ENCODE measurements at regions not wholly inside any gene's neighbourhood (a gene's known extent, or its start where the extent isn't known, plus 50 kb on each side); places are given as distances from the start of the nearest gene placed in this dataset.

GRCh38 chr16:49049644-49050043 lies 232.0 kb downstream of the CBLN1 start:
- DNase-seq (ENCODE audit: low read depth, low spot score), result no peak

GRCh38 chr16:49049191-49049590 lies 232.4 kb downstream of the CBLN1 start:
- H3K4me3 ChIP-seq (ENCODE audit: low read length), result no peak overlapping the region
- DNase-seq (ENCODE audit: low read depth, low spot score), result no peak

More at GRCh38 chr16:49049644-49050043, 232.0 kb downstream of the CBLN1 start:
- no peak overlapping the region for H3K4me3 ChIP-seq (ENCODE audit: low read length)

GRCh38 chr16:49048557-49048956 lies 233.1 kb downstream of the CBLN1 start:
- H3K4me3 ChIP-seq (ENCODE audit: low read length), result no peak overlapping the region
- no peak for DNase-seq (ENCODE audit: low read depth, low spot score)

- no peak overlapping the region for H3K4me3 ChIP-seq (ENCODE audit: low read length)
- no peak for DNase-seq (ENCODE audit: low read depth, low spot score)
Measured at GRCh38 chr16:49036126-49036525, 245.5 kb downstream of the CBLN1 start.

- H3K4me3 ChIP-seq (ENCODE audit: low read length), result no peak overlapping the region
- no peak for DNase-seq (ENCODE audit: low read depth, low spot score)
Measured at GRCh38 chr16:49027420-49027819, 254.2 kb downstream of the CBLN1 start.

GRCh38 chr16:49026566-49027181 lies 255.0 kb downstream of the CBLN1 start:
- no peak overlapping the region for H3K4me3 ChIP-seq (ENCODE audit: low read length)
- no peak for DNase-seq (ENCODE audit: low read depth, low spot score)

- DNase-seq (ENCODE audit: low read depth, low spot score), result no peak
- H3K4me3 ChIP-seq (ENCODE audit: low read length), result no peak overlapping the region
Measured at GRCh38 chr16:49024896-49025295, 256.7 kb downstream of the CBLN1 start.

- H3K4me3 ChIP-seq (ENCODE audit: low read length), result no peak overlapping the region
- no peak for DNase-seq (ENCODE audit: low read depth, low spot score)
Measured at GRCh38 chr16:49024016-49024415, 257.6 kb downstream of the CBLN1 start.

GRCh38 chr16:49023050-49023449 lies 258.6 kb downstream of the CBLN1 start:
- no peak overlapping the region for H3K4me3 ChIP-seq (ENCODE audit: low read length)
- no peak for DNase-seq (ENCODE audit: low read depth, low spot score)

- DNase-seq (ENCODE audit: low read depth, low spot score), result no peak
- H3K4me3 ChIP-seq (ENCODE audit: low read length), result no peak overlapping the region
Measured at GRCh38 chr16:49022351-49022963, 259.2 kb downstream of the CBLN1 start.

GRCh38 chr16:49021136-49021535 lies 260.5 kb downstream of the CBLN1 start:
- DNase-seq (ENCODE audit: low read depth, low spot score), result no peak
- H3K4me3 ChIP-seq (ENCODE audit: low read length), result no peak overlapping the region

GRCh38 chr16:49020436-49020835 lies 261.2 kb downstream of the CBLN1 start:
- no peak overlapping the region for H3K4me3 ChIP-seq (ENCODE audit: low read length)
- DNase-seq (ENCODE audit: low read depth, low spot score), result no peak

- H3K4me3 ChIP-seq (ENCODE audit: low read length), result no peak overlapping the region
- no peak for DNase-seq (ENCODE audit: low read depth, low spot score)
Measured at GRCh38 chr16:49019831-49020230, 261.8 kb downstream of the CBLN1 start.

GRCh38 chr16:49019081-49019633 lies 262.5 kb downstream of the CBLN1 start:
- DNase-seq (ENCODE audit: low read depth, low spot score), result no peak
- no peak overlapping the region for H3K4me3 ChIP-seq (ENCODE audit: low read length)

GRCh38 chr16:49018259-49018931 lies 263.2 kb downstream of the CBLN1 start:
- DNase-seq (ENCODE audit: low read depth, low spot score), result no peak
- no peak overlapping the region for H3K4me3 ChIP-seq (ENCODE audit: low read length)

- H3K4me3 ChIP-seq (ENCODE audit: low read length), result no peak overlapping the region
- no peak for DNase-seq (ENCODE audit: low read depth, low spot score)
Measured at GRCh38 chr16:49017501-49017900, 264.1 kb downstream of the CBLN1 start.

- DNase-seq (ENCODE audit: low read depth, low spot score), result no peak
- H3K4me3 ChIP-seq (ENCODE audit: low read length), result no peak overlapping the region
Measured at GRCh38 chr16:49016461-49016860, 265.2 kb downstream of the CBLN1 start.

GRCh38 chr16:49015225-49015592 lies 266.4 kb downstream of the CBLN1 start:
- H3K4me3 ChIP-seq (ENCODE audit: low read length), result no peak overlapping the region
- no peak for DNase-seq (ENCODE audit: low read depth, low spot score)

GRCh38 chr16:49014277-49015224 lies 267.1 kb downstream of the CBLN1 start:
- no peak overlapping the region for H3K4me3 ChIP-seq (ENCODE audit: low read length)
- no peak for DNase-seq (ENCODE audit: low read depth, low spot score)
